ENCODE measurements at regions not wholly inside any gene's neighbourhood (a gene's known extent, or its start where the extent isn't known, plus 50 kb on each side); places are given as distances from the start of the nearest gene placed in this dataset.

DNA sequence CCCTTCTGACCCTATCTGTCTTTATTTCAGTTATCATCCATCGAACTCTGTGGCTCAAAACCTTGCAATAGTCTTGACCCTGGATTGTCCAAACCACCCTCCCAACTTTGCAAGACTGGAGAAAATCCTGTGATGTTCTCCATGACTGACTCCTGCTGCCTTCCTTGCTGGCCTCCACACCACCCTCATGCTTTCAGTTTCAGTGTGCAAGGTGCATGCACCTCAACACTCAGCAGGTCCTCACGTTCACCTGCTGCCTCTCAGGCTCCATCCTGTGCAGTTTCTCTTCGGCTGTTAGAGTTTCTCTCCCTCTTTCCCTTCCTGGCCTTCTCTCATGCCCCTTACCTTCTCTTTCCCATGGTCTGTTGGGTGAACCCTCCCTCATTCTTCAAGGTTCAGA lies 59.4 kb upstream of the ASIC2 start:
- Histone ChIP-seq H3K4me1 (ENCODE audit: insufficient read depth, low read length, severe bottlenecking) (no peaks in the 10 kb centered on the region), H3K9me3 (ENCODE audit: low read length) (no peaks in the 10 kb centered on the region), H3K27me3 (ENCODE audit: insufficient read depth, low read length) (no peaks in the 10 kb centered on the region), H3K79me2 (ENCODE audit: insufficient read depth, low read length) (no peaks in the 10 kb centered on the region), H3K9me2 (ENCODE audit: low read depth, low read length) (no peaks in the 10 kb centered on the region), H3K4me3 (ENCODE audit: low read depth, low read length, poor library complexity, severe bottlenecking) (no peak overlapping the region), H2AFZ (ENCODE audit: low read length) (no peak overlapping the region), H3K9ac (ENCODE audit: low read length) (no peak overlapping the region), H3K4me2 (ENCODE audit: low read length) (no peak overlapping the region), H3K36me3 (ENCODE audit: insufficient read depth, low read length) (no peaks in the 10 kb centered on the region), H4K20me1 (ENCODE audit: insufficient read depth, low read length) (no peaks in the 10 kb centered on the region), H3F3A (ENCODE audit: insufficient read depth, low read length) (no peaks in the 10 kb centered on the region), H3K27ac (ENCODE audit: low read depth, low read length, poor library complexity, severe bottlenecking) (no peak overlapping the region)
- TF ChIP-seq EZH2 (IDR thresholded peaks at IDR 0.05; ENCODE audit: borderline replicate concordance, low read length) = no peak
- TF ChIP-seq, protein P1, sequence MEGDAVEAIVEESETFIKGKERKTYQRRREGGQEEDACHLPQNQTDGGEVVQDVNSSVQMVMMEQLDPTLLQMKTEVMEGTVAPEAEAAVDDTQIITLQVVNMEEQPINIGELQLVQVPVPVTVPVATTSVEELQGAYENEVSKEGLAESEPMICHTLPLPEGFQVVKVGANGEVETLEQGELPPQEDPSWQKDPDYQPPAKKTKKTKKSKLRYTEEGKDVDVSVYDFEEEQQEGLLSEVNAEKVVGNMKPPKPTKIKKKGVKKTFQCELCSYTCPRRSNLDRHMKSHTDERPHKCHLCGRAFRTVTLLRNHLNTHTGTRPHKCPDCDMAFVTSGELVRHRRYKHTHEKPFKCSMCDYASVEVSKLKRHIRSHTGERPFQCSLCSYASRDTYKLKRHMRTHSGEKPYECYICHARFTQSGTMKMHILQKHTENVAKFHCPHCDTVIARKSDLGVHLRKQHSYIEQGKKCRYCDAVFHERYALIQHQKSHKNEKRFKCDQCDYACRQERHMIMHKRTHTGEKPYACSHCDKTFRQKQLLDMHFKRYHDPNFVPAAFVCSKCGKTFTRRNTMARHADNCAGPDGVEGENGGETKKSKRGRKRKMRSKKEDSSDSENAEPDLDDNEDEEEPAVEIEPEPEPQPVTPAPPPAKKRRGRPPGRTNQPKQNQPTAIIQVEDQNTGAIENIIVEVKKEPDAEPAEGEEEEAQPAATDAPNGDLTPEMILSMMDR (IDR thresholded peaks at IDR 0.05; ENCODE audit: low read length) = no peak

DNA sequence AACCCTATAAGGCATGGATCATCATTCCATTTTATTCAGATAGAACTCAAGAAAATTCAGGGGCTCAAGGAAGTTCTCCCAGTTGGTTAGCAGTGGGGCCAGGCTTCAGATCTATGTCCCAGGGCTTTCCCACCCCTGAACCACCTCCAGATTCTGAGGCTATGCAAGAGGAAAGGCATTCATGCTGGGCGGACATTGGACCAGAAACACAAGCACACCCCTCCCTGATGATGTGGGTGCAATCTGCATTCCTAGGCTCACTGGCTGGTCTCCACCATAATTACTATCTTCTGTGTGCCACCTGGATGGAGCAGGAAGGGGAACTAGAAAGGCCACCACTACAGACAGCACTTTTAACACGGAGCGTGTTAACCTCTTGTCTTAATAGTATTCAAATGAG lies 63.2 kb upstream of the ASIC2 start:
- H3K9me2 ChIP-seq (ENCODE audit: low read depth, low read length) = no peaks in the 10 kb centered on the region
- H3K36me3 ChIP-seq (ENCODE audit: insufficient read depth, low read length) = no peaks in the 10 kb centered on the region

DNA sequence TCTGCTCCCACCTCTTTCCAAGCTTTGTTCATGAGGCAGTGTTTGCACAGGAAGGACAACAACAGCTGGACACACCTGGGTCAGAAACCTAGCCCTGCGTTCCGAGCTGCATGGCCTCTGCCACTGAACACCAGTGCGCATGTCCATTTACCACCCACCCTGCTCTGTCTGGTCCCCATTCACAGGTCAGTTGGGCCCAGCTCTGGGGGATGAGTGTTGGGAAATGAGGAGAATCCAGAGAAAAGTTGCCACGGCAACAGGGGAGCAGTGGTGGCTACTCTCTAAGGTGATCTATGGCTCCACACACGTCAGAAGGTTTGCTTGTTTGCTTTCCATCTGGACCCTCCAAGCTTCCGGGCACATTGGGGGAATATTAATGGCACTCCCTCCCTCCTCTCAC lies 70.4 kb upstream of the ASIC2 start:
- no peaks in the 10 kb centered on the region for H4K20me1 ChIP-seq (ENCODE audit: insufficient read depth, low read length)
- H3K4me2 ChIP-seq (ENCODE audit: low read length) = no peak overlapping the region
- H3F3A ChIP-seq (ENCODE audit: insufficient read depth, low read length) = no peaks in the 10 kb centered on the region

More for the DNA sequence above, 63.2 kb upstream of the ASIC2 start:
- Histone ChIP-seq H3K4me3 (ENCODE audit: low read depth, low read length, poor library complexity, severe bottlenecking) (no peak overlapping the region), H3K27ac (ENCODE audit: low read depth, low read length, poor library complexity, severe bottlenecking) (no peak overlapping the region), H3K79me2 (ENCODE audit: insufficient read depth, low read length) (no peaks in the 10 kb centered on the region), H4K20me1 (ENCODE audit: insufficient read depth, low read length) (no peaks in the 10 kb centered on the region), H3K4me1 (ENCODE audit: insufficient read depth, low read length, severe bottlenecking) (no peaks in the 10 kb centered on the region), H3K27me3 (ENCODE audit: insufficient read depth, low read length) (no peaks in the 10 kb centered on the region), H2AFZ (ENCODE audit: low read length) (no peak overlapping the region), H3K9ac (ENCODE audit: low read length) (no peak overlapping the region), H3K4me2 (ENCODE audit: low read length) (no peak overlapping the region), H3F3A (ENCODE audit: insufficient read depth, low read length) (no peaks in the 10 kb centered on the region), H3K9me3 (ENCODE audit: low read length) (no peaks in the 10 kb centered on the region)
- no peak for TF ChIP-seq EZH2 (IDR thresholded peaks at IDR 0.05; ENCODE audit: borderline replicate concordance, low read length)
- TF ChIP-seq, protein P1 (IDR thresholded peaks at IDR 0.05; ENCODE audit: low read length) = no peak

DNA sequence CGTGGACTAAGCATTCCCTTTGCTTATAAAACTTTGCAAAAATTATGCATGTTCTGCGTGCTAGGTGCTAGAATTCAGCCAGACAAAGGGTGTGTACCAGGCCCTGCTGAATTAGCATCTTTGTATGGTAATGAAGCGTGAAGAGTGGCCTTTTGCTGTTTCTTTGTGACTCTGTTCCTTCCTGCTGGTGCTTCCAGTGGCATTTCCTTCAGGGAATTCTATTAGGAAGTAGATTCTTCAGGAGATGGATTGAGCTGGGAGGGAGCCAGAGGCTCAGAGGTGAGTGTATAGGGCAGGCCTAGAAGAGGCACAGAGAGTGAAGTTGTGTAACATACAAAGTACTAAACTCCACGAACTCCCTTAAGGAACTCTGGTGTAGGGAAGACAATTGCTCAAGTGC lies 73.9 kb upstream of the ASIC2 start:
- Histone ChIP-seq H2AFZ (ENCODE audit: low read length) (no peak overlapping the region), H4K20me1 (ENCODE audit: insufficient read depth, low read length) (no peaks in the 10 kb centered on the region), H3K4me3 (ENCODE audit: low read depth, low read length, poor library complexity, severe bottlenecking) (no peak overlapping the region), H3K9ac (ENCODE audit: low read length) (no peak overlapping the region), H3K4me1 (ENCODE audit: insufficient read depth, low read length, severe bottlenecking) (no peaks in the 10 kb centered on the region), H3K79me2 (ENCODE audit: insufficient read depth, low read length) (no peaks in the 10 kb centered on the region), H3K9me2 (ENCODE audit: low read depth, low read length) (no peaks in the 10 kb centered on the region), H3K9me3 (ENCODE audit: low read length) (no peaks in the 10 kb centered on the region), H3F3A (ENCODE audit: insufficient read depth, low read length) (no peaks in the 10 kb centered on the region), H3K4me2 (ENCODE audit: low read length) (no peak overlapping the region), H3K36me3 (ENCODE audit: insufficient read depth, low read length) (no peaks in the 10 kb centered on the region), H3K27me3 (ENCODE audit: insufficient read depth, low read length) (no peaks in the 10 kb centered on the region), H3K27ac (ENCODE audit: low read depth, low read length, poor library complexity, severe bottlenecking) (no peak overlapping the region)
- TF ChIP-seq EZH2 (IDR thresholded peaks at IDR 0.05; ENCODE audit: borderline replicate concordance, low read length) = no peak
- TF ChIP-seq, protein P1 (IDR thresholded peaks at IDR 0.05; ENCODE audit: low read length) = no peak

More for the DNA sequence above, 70.4 kb upstream of the ASIC2 start:
- H3K36me3 ChIP-seq (ENCODE audit: insufficient read depth, low read length) = no peaks in the 10 kb centered on the region
- no peaks in the 10 kb centered on the region for H3K9me3 ChIP-seq (ENCODE audit: low read length)
- no peak for TF ChIP-seq EZH2 (IDR thresholded peaks at IDR 0.05; ENCODE audit: borderline replicate concordance, low read length)
- no peak overlapping the region for H3K9ac ChIP-seq (ENCODE audit: low read length)
- H3K4me3 ChIP-seq (ENCODE audit: low read depth, low read length, poor library complexity, severe bottlenecking) = no peak overlapping the region
- H2AFZ ChIP-seq (ENCODE audit: low read length) = no peak overlapping the region
- H3K79me2 ChIP-seq (ENCODE audit: insufficient read depth, low read length) = no peaks in the 10 kb centered on the region
- no peak overlapping the region for H3K27ac ChIP-seq (ENCODE audit: low read depth, low read length, poor library complexity, severe bottlenecking)
- no peaks in the 10 kb centered on the region for H3K27me3 ChIP-seq (ENCODE audit: insufficient read depth, low read length)
- H3K4me1 ChIP-seq (ENCODE audit: insufficient read depth, low read length, severe bottlenecking) = no peaks in the 10 kb centered on the region
- no peaks in the 10 kb centered on the region for H3K9me2 ChIP-seq (ENCODE audit: low read depth, low read length)
